GM13977 (cell line): ENCODE measurements at regions not wholly inside any gene's neighbourhood (a gene's known extent, or its start where the extent isn't known, plus 50 kb on each side); places are given as distances from the start of the nearest gene placed in this dataset.

Experiments used
- DNase-seq: peaks from one replicate; pipeline ENCODE4 v3.0.0; 2012; ENCODE audit warnings: low spot score
- in situ Hi-C: fragments of 300-500 bp; cut with MboI; formaldehyde crosslinking; loops from one replicate; pipeline ENCODE4 v1.12.0; 2022; ENCODE audit warnings: low sequenced_read_pairs, low pct_unique_long_range_greater_than_20kb, mixed read lengths, inconsistent platforms; ENCODE audit not compliant: unreplicated experiment
- TF ChIP-seq, protein P1 (sequence below): IDR thresholded peaks from 2 replicates; pipeline ENCODE4 v1.5.1; 2012; ENCODE audit warnings: mild to moderate bottlenecking, control low read depth; ENCODE audit not compliant: insufficient read depth; ENCODE audit errors: extremely low read depth, missing control alignments

DNA sequence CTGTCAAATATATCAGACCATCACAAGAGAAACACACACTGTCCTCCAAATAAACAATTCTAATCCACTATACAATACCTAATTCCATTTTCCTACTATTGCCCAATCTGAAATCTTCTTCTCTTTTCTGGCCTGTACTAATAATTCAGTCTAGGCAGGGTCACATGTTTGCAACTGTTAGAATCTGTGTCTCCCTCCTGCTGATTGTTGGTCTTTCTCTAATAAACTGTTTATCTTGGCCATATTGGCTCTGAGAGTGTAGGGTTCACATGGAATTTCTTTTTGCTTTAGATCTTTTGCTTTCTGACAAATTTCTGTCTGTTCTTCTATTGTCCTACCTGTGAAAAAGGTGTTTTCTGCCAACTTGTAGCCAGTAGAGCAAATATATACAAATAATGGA, 319.9 kb upstream of the ADAMTS5 start:
- in situ Hi-C loops = no loop called here
- TF ChIP-seq, protein P1, sequence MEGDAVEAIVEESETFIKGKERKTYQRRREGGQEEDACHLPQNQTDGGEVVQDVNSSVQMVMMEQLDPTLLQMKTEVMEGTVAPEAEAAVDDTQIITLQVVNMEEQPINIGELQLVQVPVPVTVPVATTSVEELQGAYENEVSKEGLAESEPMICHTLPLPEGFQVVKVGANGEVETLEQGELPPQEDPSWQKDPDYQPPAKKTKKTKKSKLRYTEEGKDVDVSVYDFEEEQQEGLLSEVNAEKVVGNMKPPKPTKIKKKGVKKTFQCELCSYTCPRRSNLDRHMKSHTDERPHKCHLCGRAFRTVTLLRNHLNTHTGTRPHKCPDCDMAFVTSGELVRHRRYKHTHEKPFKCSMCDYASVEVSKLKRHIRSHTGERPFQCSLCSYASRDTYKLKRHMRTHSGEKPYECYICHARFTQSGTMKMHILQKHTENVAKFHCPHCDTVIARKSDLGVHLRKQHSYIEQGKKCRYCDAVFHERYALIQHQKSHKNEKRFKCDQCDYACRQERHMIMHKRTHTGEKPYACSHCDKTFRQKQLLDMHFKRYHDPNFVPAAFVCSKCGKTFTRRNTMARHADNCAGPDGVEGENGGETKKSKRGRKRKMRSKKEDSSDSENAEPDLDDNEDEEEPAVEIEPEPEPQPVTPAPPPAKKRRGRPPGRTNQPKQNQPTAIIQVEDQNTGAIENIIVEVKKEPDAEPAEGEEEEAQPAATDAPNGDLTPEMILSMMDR = no peak
- no peak for DNase-seq

DNA sequence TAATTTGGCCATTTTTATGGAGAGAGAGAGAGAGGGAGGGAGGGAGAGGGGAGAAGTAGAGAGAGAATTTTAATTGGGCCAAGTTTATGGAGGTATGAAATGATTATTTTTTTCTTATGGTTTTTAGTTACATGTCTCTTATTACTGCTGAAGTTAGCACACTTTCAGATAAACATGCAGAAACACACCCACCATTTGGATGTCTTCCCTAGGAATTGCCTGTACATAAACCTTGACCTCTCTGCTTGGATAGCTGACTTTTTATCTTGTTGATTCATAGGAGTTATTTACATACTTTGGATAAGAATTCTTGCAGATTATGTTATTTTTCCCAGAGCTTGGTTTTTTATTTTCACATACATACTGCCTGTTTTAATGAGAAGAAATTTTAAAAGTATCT, 310.2 kb upstream of the ADAMTS5 start:
- no peak for DNase-seq
- TF ChIP-seq, protein P1 = no peak
- in situ Hi-C loops = no loop called here

DNA sequence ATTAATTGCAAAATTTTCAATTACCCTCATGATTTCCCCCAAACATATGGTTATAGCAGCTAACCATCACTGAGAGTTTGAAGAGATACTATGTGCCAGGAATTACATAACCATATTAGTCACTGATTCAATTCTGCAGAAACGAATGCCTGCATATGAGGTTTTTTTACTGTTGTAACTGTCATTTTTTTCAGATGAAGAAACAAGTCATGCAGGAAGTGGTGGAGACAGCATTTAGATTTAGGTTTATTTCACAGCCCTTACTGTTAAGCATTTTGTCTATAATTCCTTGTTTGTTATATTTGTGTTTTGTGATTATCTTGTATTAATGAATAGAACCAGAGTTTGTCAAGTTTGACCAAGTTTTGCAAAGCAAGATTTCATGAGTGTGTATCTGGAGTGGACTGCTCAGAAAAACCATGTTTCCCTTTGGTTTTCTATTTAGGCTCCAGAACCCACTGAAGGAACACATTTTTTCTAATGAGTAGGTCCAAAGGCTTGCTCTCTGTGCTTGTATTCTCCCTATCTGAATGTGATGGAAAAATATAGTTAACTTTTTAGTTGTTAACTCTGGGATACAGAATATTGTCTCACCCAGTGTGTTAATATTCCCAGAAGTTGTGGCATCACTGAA, 308.5 kb upstream of the ADAMTS5 start:
- no peak for DNase-seq
- TF ChIP-seq, protein P1 = no peak
- in situ Hi-C loops = no loop called here

DNA sequence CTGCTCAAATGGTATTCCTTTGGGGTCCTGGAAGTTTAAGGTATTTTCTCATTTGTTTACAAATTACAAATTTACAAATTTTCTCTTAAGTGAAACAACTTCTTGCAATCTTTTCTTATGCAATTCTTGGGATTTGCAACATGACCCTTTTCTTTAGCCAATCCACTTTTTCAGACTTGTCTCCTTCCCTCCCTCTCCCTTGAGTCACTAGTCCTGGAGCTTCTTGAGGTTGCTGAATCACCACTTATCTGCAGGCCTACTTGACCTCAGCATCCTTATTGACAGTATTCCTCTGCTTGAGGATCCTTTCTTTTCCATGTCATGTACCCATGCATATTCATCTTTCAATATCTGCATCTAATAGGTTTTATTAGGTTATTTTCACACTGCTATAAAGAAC, 302.8 kb upstream of the ADAMTS5 start:
- no peak for DNase-seq
- in situ Hi-C loops = no loop called here
- TF ChIP-seq, protein P1 = no peak

DNA sequence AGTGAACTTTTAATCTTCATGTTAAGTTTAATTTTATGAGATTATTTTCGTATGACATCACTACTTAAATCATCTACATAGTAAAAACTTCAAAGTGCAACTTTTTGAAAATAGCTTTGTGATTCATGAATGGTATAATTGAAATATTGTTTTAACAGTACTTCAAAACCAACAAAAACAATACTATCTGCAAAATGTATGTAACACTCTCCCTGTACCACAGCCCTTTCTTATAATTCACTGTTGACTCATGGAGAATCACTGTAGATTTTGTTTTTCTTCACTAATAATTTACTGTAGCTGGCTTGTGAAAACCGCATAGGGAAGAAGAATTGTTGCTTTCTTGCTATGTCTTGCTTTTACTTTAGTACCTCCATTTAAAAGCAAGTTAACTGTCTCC, 301.4 kb upstream of the ADAMTS5 start:
- no peak for DNase-seq
- TF ChIP-seq, protein P1 = no peak
- in situ Hi-C loops = no loop called here

DNA sequence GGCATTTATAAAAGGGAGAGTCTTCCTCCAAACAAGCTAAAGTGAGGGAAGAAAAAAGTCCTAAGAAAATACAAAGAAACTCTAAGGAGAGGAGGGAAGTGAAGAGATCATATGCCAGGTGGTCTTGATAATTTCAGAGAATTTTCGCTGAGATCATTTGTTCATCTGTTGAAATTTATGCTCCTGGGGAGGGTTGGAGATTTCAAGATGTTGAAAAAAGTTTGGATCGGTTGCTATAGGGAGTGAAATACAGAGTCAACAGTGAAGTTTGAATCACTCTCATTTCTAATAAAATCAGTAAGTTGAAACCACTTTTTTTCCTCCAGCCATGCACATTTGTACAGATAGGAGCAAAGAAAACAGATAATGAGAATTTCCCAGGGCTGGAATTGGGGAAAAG, 299.1 kb upstream of the ADAMTS5 start:
- TF ChIP-seq, protein P1 = no peak
- in situ Hi-C loops = no loop called here
- DNase-seq = no peak
